Skeletal muscle tissue (tissue), 3 donors: ENCODE measurements at regions not wholly inside any gene's neighbourhood (a gene's known extent, or its start where the extent isn't known, plus 50 kb on each side); places are given as distances from the start of the nearest gene placed in this dataset.

Experiments
- H3K27ac ChIP-seq: one replicate; pipeline ENCODE4 v1.7.0; 2013; ENCODE audit warnings: mild to moderate bottlenecking, low read depth, low read length, inconsistent platforms
- H3K27me3 ChIP-seq, 3 donors: one replicate each; pipeline ENCODE4 v1.7.0; 2013; ENCODE audit warnings: low read length in 3 of 3; ENCODE audit not compliant: control insufficient read depth in 3 of 3, insufficient read depth in 3 of 3
- H3K36me3 ChIP-seq, 3 donors: one replicate each; pipeline ENCODE4 v1.7.0; 2013; ENCODE audit warnings: low read length in 3 of 3; ENCODE audit not compliant: control insufficient read depth in 3 of 3, insufficient read depth in 3 of 3
- H3K4me1 ChIP-seq, 3 donors: one replicate each; pipeline ENCODE4 v1.7.0; 2013; ENCODE audit warnings: low read length in 3 of 3, mild to moderate bottlenecking in 3 of 3; ENCODE audit not compliant: control insufficient read depth in 3 of 3, insufficient read depth in 3 of 3
- H3K4me3 ChIP-seq, 3 donors: one replicate each; pipeline ENCODE4 v1.7.0; 2013; ENCODE audit warnings: low read length in 3 of 3
- H3K9ac ChIP-seq, 3 donors: one replicate each; pipeline ENCODE4 v1.7.0; 2013; ENCODE audit warnings: low read length in 3 of 3, mild to moderate bottlenecking in 3 of 3, moderate library complexity in 2 of 3, low read depth in 1 of 3
- H3K9me3 ChIP-seq, 3 donors: one replicate each; pipeline ENCODE4 v1.7.0; 2013; ENCODE audit warnings: low read length in 3 of 3; ENCODE audit not compliant: control insufficient read depth in 3 of 3
- donor health status: Osteomylitis.

GRCh38 chrX:68944211-68944610 lies 115.4 kb downstream of the EFNB1 start:
- Histone ChIP-seq H3K4me3 (no peak overlapping the region), H3K9ac (no peak overlapping the region), H3K9me3 (no peaks in the 10 kb centered on the region), H3K4me1 (no peaks in the 10 kb centered on the region), H3K27me3 (peaks cover 0 to 7% (median 0%) of the 10 kb centered on the region in 3 donors), H3K27ac (no peak overlapping the region), H3K36me3 (no peaks in the 10 kb centered on the region)

GRCh38 chrX:68942840-68943239 lies 114.0 kb downstream of the EFNB1 start:
- Histone ChIP-seq H3K36me3 (no peaks in the 10 kb centered on the region), H3K27ac (no peak overlapping the region), H3K27me3 (peaks cover 0 to 5% (median 0%) of the 10 kb centered on the region in 3 donors), H3K4me1 (peaks cover 0 to 4% (median 2%) of the 10 kb centered on the region in 3 donors), H3K9ac (no peak overlapping the region), H3K4me3 (no peak overlapping the region), H3K9me3 (no peaks in the 10 kb centered on the region)

- Histone ChIP-seq H3K27me3 (peaks cover 0 to 5% (median 0%) of the 10 kb centered on the region in 3 donors), H3K4me1 (peaks cover 0 to 4% (median 2%) of the 10 kb centered on the region in 3 donors), H3K27ac (no peak overlapping the region), H3K36me3 (no peaks in the 10 kb centered on the region), H3K9ac (no peak overlapping the region), H3K4me3 (no peak overlapping the region), H3K9me3 (no peaks in the 10 kb centered on the region)
Observed at GRCh38 chrX:68942104-68942503, 113.3 kb downstream of the EFNB1 start.

- H3K9me3 ChIP-seq = no peaks in the 10 kb centered on the region
- H3K9ac ChIP-seq = no peak overlapping the region
- peaks cover 0 to 5% (median 0%) of the 10 kb centered on the region in 3 donors for H3K27me3 ChIP-seq
- H3K4me1 ChIP-seq = peaks cover 0 to 8% (median 4%) of the 10 kb centered on the region in 3 donors
- no peak overlapping the region for H3K27ac ChIP-seq
- H3K36me3 ChIP-seq = no peaks in the 10 kb centered on the region
- H3K4me3 ChIP-seq = no peak overlapping the region
Observed at GRCh38 chrX:68941385-68941952, 112.6 kb downstream of the EFNB1 start.

GRCh38 chrX:68940601-68941000 lies 111.8 kb downstream of the EFNB1 start:
- Histone ChIP-seq H3K4me1 (peaks cover 0 to 8% (median 4%) of the 10 kb centered on the region in 3 donors), H3K27ac (no peak overlapping the region), H3K4me3 (no peak overlapping the region), H3K27me3 (no peaks in the 10 kb centered on the region), H3K9me3 (no peaks in the 10 kb centered on the region), H3K36me3 (no peaks in the 10 kb centered on the region), H3K9ac (no peak overlapping the region)

GRCh38 chrX:68939868-68940267 lies 111.0 kb downstream of the EFNB1 start:
- Histone ChIP-seq H3K27ac (no peak overlapping the region), H3K27me3 (no peaks in the 10 kb centered on the region), H3K4me3 (no peak overlapping the region), H3K9ac (no peak overlapping the region), H3K4me1 (peaks cover 4 to 8% (median 7%) of the 10 kb centered on the region in 3 donors), H3K36me3 (no peaks in the 10 kb centered on the region), H3K9me3 (no peaks in the 10 kb centered on the region)

- Histone ChIP-seq H3K4me1 (peaks cover 4 to 8% (median 7%) of the 10 kb centered on the region in 3 donors), H3K27me3 (no peaks in the 10 kb centered on the region), H3K27ac (no peak overlapping the region), H3K4me3 (no peak overlapping the region), H3K9me3 (no peaks in the 10 kb centered on the region), H3K9ac (no peak overlapping the region), H3K36me3 (no peaks in the 10 kb centered on the region)
Observed at GRCh38 chrX:68938244-68939004, 109.6 kb downstream of the EFNB1 start.

- no peak overlapping the region for H3K9ac ChIP-seq
- no peaks in the 10 kb centered on the region for H3K36me3 ChIP-seq
- H3K9me3 ChIP-seq = no peaks in the 10 kb centered on the region
- H3K27me3 ChIP-seq = no peaks in the 10 kb centered on the region
- no peak overlapping the region for H3K27ac ChIP-seq
- H3K4me1 ChIP-seq = peaks cover 7 to 10% (median 7%) of the 10 kb centered on the region in 3 donors
- no peak overlapping the region for H3K4me3 ChIP-seq
Observed at GRCh38 chrX:68937581-68937980, 108.8 kb downstream of the EFNB1 start.

- H3K27ac ChIP-seq = no peak overlapping the region
- H3K9ac ChIP-seq = no peak overlapping the region
Observed at GRCh38 chrX:68936608-68937007, 107.8 kb downstream of the EFNB1 start.

GRCh38 chrX:68936126-68936525 lies 107.3 kb downstream of the EFNB1 start:
- H3K4me3 ChIP-seq = no peak overlapping the region
- no peaks in the 10 kb centered on the region for H3K9me3 ChIP-seq
- no peaks in the 10 kb centered on the region for H3K36me3 ChIP-seq
- H3K9ac ChIP-seq = no peak overlapping the region
- no peaks in the 10 kb centered on the region for H3K27me3 ChIP-seq
- no peak overlapping the region for H3K27ac ChIP-seq
- H3K4me1 ChIP-seq = peaks cover 12 to 22% (median 14%) of the 10 kb centered on the region in 3 donors

More at GRCh38 chrX:68936608-68937007, 107.8 kb downstream of the EFNB1 start:
- Histone ChIP-seq H3K36me3 (no peaks in the 10 kb centered on the region), H3K27me3 (no peaks in the 10 kb centered on the region), H3K4me3 (no peak overlapping the region), H3K4me1 (peaks cover 7 to 19% (median 11%) of the 10 kb centered on the region in 3 donors), H3K9me3 (no peaks in the 10 kb centered on the region)
